CD4-positive, CD25-positive, alpha-beta regulatory T cell (primary cell): ENCODE measurements at regions not wholly inside any gene's neighbourhood (a gene's known extent, or its start where the extent isn't known, plus 50 kb on each side); places are given as distances from the start of the nearest gene placed in this dataset.
A peak's percentile ranks its signal among the peaks of the same experiment; 100 is the strongest.

Experiments
- ATAC-seq, 2 donors: fragments of 150-1000 bp; cut with Tn5 transposase; one replicate each; pipeline ENCODE4 v1.10.0; 2021; ENCODE audit warnings: low read depth in 2 of 2, moderate number of reproducible peaks in 2 of 2, moderate library complexity in 1 of 2
- DNase-seq, 3 donors: peaks; one replicate each; pipeline versions ENCODE4 v3.0.0 to v3.0.0-alpha.2; 2012 to 2022; ENCODE audit warnings: mixed read lengths in 1 of 3
- H3K27ac ChIP-seq: one replicate; pipeline ENCODE4 v1.7.0; 2013; ENCODE audit warnings: mild to moderate bottlenecking, low read length; ENCODE audit not compliant: insufficient read depth, poor library complexity, severe bottlenecking
- H3K27me3 ChIP-seq: one replicate; pipeline ENCODE4 v1.7.0; 2013; ENCODE audit warnings: low read length; ENCODE audit not compliant: control insufficient read depth, insufficient read depth
- H3K36me3 ChIP-seq: one replicate; pipeline ENCODE4 v1.7.0; 2013; ENCODE audit warnings: mild to moderate bottlenecking, low read length, moderate library complexity; ENCODE audit not compliant: control insufficient read depth, insufficient read depth
- H3K4me1 ChIP-seq: 2 replicates; pipeline ENCODE4 v1.7.0; 2013; ENCODE audit warnings: mild to moderate bottlenecking, low read length; ENCODE audit not compliant: insufficient read depth, control insufficient read depth, poor library complexity, severe bottlenecking
- H3K4me3 ChIP-seq: one replicate; pipeline ENCODE4 v1.7.0; 2013; ENCODE audit warnings: low read depth, mild to moderate bottlenecking, low read length, moderate library complexity
- H3K9me3 ChIP-seq, 2 experiments: 1 replicate in 1 of 2; 2 replicates in 1 of 2; pipeline ENCODE4 v1.7.0; 2013; ENCODE audit warnings: low read length in 2 of 2, mild to moderate bottlenecking in 1 of 2, moderate library complexity in 1 of 2; ENCODE audit not compliant: control insufficient read depth in 2 of 2
- H3K27ac Mint-ChIP-seq, 3 donors: one replicate each; pipeline ENCODE4 v1.8.0; 2020 to 2022; ENCODE audit warnings: mild to moderate bottlenecking in 3 of 3, mixed read lengths in 3 of 3, moderate library complexity in 2 of 3
- H3K27me3 Mint-ChIP-seq: one replicate; pipeline ENCODE4 v1.8.0; 2022; ENCODE audit warnings: mild to moderate bottlenecking, mixed read lengths
- H3K36me3 Mint-ChIP-seq: one replicate; pipeline ENCODE4 v1.8.0; 2020; ENCODE audit warnings: mixed read lengths
- H3K4me1 Mint-ChIP-seq, 4 donors: one replicate each; pipeline ENCODE4 v1.8.0; 2020 to 2022; ENCODE audit warnings: mixed read lengths in 4 of 4, mild to moderate bottlenecking in 1 of 4
- H3K4me3 Mint-ChIP-seq, 4 donors: one replicate each; pipeline ENCODE4 v1.8.0; 2020 to 2022; ENCODE audit warnings: mild to moderate bottlenecking in 4 of 4, mixed read lengths in 4 of 4, moderate library complexity in 3 of 4
- H3K9me3 Mint-ChIP-seq, 7 donors: one replicate each; pipeline ENCODE4 v1.8.0; 2020 to 2022; ENCODE audit warnings: mixed read lengths in 7 of 7, mild to moderate bottlenecking in 3 of 7, moderate library complexity in 2 of 7

GRCh38 chr3:98954242-98954641 is 52.7 kb upstream of the DCBLD2 start:
- H3K27ac ChIP-seq = no peak overlapping the region
- ATAC-seq = no peak
- peaks cover 0 to 5% (median 0%) of the 10 kb centered on the region in 7 donors for H3K9me3 Mint-ChIP-seq

GRCh38 chr3:98952404-98952803 is 50.9 kb upstream of the DCBLD2 start:
- H3K4me3 ChIP-seq = no peak overlapping the region
- H3K27ac ChIP-seq = no peak overlapping the region
- no peaks in the 10 kb centered on the region for H3K36me3 Mint-ChIP-seq
- no peaks in the 10 kb centered on the region for H3K27me3 Mint-ChIP-seq
- no peaks in the 10 kb centered on the region for H3K27me3 ChIP-seq
- no peaks in the 10 kb centered on the region for H3K4me1 ChIP-seq
- H3K27ac Mint-ChIP-seq = no peak overlapping the region
- DNase-seq (no peak), ATAC-seq (peak in 1 of 2 donors; percentile 14)
- H3K36me3 ChIP-seq = no peaks in the 10 kb centered on the region
- H3K9me3 ChIP-seq = no peaks in the 10 kb centered on the region
- no peaks in the 10 kb centered on the region for H3K4me1 Mint-ChIP-seq
- H3K9me3 Mint-ChIP-seq = peaks cover 0 to 5% (median 0%) of the 10 kb centered on the region in 7 donors
- no peak overlapping the region for H3K4me3 Mint-ChIP-seq

More at GRCh38 chr3:98954242-98954641, 52.7 kb upstream of the DCBLD2 start:
- Histone ChIP-seq H3K36me3 (no peaks in the 10 kb centered on the region), H3K9me3 (no peaks in the 10 kb centered on the region), H3K4me3 (no peak overlapping the region), H3K27me3 (no peaks in the 10 kb centered on the region), H3K4me1 (no peaks in the 10 kb centered on the region)
- no peak for DNase-seq
- Mint-ChIP-seq H3K4me1 (no peaks in the 10 kb centered on the region), H3K4me3 (no peak overlapping the region), H3K27me3 (no peaks in the 10 kb centered on the region), H3K27ac (no peak overlapping the region), H3K36me3 (no peaks in the 10 kb centered on the region)
